Body of pancreas (tissue), 4 donors: ENCODE measurements at regions not wholly inside any gene's neighbourhood (a gene's known extent, or its start where the extent isn't known, plus 50 kb on each side); places are given as distances from the start of the nearest gene placed in this dataset.

Experiments
- POLR2A ChIP-seq, 3 donors: fragments of 450-650 bp; IDR thresholded peaks; one replicate each; pipeline ENCODE4 v1.6.1; 2016; ENCODE audit warnings: antibody characterized with exemption in 3 of 3, mild to moderate bottlenecking in 2 of 3
- TF ChIP-seq, protein P1 (sequence below), 7 experiments: fragments of 450-650 bp in 4 of 7; fragments of 200-600 bp in 3 of 7; sonication (generic) in 3 of 7; IDR thresholded peaks; one replicate each; pipeline ENCODE4 v1.5.1; 2016 to 2019; ENCODE audit warnings: antibody characterized with exemption in 7 of 7

DNA sequence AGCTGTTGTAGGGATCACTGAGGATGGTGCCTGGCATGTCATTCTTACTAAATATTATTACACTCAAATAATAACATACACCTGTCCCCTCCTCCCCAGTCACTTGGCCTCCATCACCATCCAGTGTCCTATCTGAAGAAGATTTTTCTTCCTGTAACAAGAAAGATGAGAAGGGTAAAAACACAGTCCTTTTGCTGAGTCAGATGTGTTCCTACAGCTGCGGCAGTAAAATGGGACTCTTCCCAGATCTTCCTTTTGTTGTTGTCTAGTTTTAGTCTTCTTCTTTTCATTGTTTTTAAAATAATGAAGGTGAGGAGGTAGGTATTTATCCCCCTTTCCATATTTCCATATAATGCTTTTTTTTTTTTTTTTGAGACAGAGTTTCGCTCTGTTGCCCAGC is 83.1 kb upstream of the RFLNA start:
- TF ChIP-seq, protein P1, sequence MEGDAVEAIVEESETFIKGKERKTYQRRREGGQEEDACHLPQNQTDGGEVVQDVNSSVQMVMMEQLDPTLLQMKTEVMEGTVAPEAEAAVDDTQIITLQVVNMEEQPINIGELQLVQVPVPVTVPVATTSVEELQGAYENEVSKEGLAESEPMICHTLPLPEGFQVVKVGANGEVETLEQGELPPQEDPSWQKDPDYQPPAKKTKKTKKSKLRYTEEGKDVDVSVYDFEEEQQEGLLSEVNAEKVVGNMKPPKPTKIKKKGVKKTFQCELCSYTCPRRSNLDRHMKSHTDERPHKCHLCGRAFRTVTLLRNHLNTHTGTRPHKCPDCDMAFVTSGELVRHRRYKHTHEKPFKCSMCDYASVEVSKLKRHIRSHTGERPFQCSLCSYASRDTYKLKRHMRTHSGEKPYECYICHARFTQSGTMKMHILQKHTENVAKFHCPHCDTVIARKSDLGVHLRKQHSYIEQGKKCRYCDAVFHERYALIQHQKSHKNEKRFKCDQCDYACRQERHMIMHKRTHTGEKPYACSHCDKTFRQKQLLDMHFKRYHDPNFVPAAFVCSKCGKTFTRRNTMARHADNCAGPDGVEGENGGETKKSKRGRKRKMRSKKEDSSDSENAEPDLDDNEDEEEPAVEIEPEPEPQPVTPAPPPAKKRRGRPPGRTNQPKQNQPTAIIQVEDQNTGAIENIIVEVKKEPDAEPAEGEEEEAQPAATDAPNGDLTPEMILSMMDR (IDR thresholded peaks at IDR 0.05): no peak
- TF ChIP-seq POLR2A (IDR thresholded peaks at IDR 0.05): no peak
